HUES64 (cell line): ENCODE measurements at regions not wholly inside any gene's neighbourhood (a gene's known extent, or its start where the extent isn't known, plus 50 kb on each side); places are given as distances from the start of the nearest gene placed in this dataset.

ENCODE experiments used
- H3K27ac ChIP-seq: 2 replicates; pipeline ENCODE4 v1.7.0; 2013; ENCODE audit warnings: low read depth, low read length, inconsistent platforms
- H3K27me3 ChIP-seq: 2 replicates; pipeline ENCODE4 v1.6.1; 2013; ENCODE audit warnings: mild to moderate bottlenecking, low read length; ENCODE audit not compliant: insufficient read depth
- H3K36me3 ChIP-seq: 2 replicates; pipeline ENCODE4 v1.6.1; 2013; ENCODE audit warnings: mild to moderate bottlenecking, low read length; ENCODE audit not compliant: insufficient read depth
- H3K4me1 ChIP-seq: 2 replicates; pipeline ENCODE4 v1.6.1; 2013; ENCODE audit warnings: mild to moderate bottlenecking, low read length, moderate library complexity; ENCODE audit not compliant: insufficient read depth
- H3K4me3 ChIP-seq: 2 replicates; pipeline ENCODE4 v1.5.1; 2013; ENCODE audit warnings: mild to moderate bottlenecking, low read length, moderate library complexity
- H3K9ac ChIP-seq: 2 replicates; pipeline ENCODE4 v1.6.1; 2013; ENCODE audit warnings: mild to moderate bottlenecking, low read depth, low read length
- H3K9me3 ChIP-seq: 2 replicates; pipeline ENCODE4 v1.6.1; 2013; ENCODE audit warnings: low read depth, low read length; ENCODE audit not compliant: insufficient read depth
- WGBS: fragments of 150-250, 120-280 bp; methylation state at CpG from one replicate; pipeline ENCODE4 v1.1.7; 2013; ENCODE audit warnings: missing lambda C conversion rate; 5-methylcytosine and 5-hydroxymethylcytosine counted together

DNA sequence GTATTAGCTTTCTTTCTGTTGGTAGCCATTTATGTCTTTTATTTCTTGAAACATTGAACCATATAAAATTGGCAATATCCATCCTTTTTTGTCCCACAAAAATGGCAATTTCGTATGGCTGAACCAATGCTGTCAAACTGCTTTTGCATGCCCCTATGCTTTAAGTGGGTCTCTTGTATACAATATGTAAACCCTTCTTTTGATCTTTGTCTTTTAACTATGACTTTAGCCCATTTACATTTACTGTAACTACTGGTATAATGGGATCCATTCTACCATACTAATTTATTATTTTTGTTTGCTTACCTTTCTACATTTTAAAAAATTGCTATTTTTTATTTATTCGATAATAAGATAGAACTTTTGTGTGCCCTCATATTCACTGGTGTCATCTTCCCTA is 93.4 kb downstream of the TENT4A start:
- H3K27me3 ChIP-seq = no peaks in the 10 kb centered on the region
- H3K9ac ChIP-seq = no peak overlapping the region
- 0 out of 2 replicates have a peak, but pooled peaks cover 14% of the 10 kb centered on the region for H3K9me3 ChIP-seq
- H3K4me3 ChIP-seq = no peak overlapping the region
- H3K36me3 ChIP-seq = no peaks in the 10 kb centered on the region
- no peaks in the 10 kb centered on the region for H3K4me1 ChIP-seq
- WGBS = 88% methylated on average over 1 of the region's 2 CpGs
- no peak overlapping the region for H3K27ac ChIP-seq

DNA sequence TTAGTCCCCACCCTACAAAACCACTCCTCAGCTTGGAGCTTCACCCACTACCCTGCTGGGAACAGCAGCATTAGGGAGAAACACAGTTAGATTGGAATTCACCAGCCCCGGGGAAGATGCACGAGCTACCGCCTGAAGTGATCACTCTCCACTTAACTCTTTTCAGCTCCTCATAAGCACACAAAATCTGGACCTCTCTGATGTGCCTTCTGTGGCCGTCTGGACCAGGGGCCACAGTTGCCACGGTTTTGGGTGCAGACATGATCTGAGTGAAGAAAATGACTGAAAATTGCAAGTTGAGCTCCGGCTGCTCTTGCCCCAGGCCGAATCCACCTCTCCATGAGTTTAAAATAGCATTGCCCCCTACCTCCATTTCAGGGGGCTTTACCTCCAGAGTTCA is 95.2 kb downstream of the TENT4A start:
- Histone ChIP-seq H3K9me3 (0 out of 2 replicates have a peak, but pooled peaks cover 9% of the 10 kb centered on the region), H3K9ac (no peak overlapping the region), H3K27me3 (no peaks in the 10 kb centered on the region), H3K27ac (no peak overlapping the region), H3K36me3 (no peaks in the 10 kb centered on the region), H3K4me3 (no peak overlapping the region), H3K4me1 (no peaks in the 10 kb centered on the region)
- 95% methylated on average over 7 of the region's 7 CpGs for WGBS

DNA sequence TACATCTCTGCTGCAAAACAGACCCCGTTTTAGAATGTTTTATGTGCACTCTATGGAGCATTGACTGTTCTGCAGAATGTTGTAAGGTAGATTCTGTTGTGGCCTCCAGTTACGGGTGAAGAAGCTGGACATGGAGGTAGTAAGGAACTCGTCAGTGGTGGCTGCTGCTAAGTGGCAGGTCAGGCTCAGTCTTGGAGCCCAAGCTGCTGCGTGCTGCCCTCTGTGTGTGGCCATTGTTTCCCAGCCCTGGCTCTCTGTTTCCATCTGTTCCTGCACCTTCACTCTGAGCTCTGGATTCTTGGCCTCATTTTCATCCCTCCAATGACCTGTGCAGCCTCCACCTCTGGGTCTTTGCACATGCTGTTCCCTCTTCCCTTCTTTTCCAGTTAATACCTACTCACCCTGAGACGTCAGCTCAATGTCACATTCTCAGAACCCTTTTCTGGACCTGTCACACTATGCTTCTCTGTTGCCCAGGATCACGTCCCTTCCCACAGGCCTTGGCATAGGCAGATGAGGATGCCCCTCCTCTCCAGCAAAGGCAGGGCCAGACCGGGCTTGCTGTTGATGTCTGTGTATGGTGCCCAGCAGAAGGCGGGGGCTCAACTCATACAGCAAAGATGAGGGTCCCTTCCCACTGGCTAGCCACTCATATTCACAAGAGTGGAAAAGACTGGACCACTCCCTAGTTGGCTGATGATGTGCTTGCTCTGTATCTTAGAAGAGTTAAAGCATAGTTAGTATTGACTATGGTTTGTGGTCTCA is 97.6 kb downstream of the TENT4A start:
- no peaks in the 10 kb centered on the region for H3K27me3 ChIP-seq
- H3K27ac ChIP-seq = no peak overlapping the region

GRCh38 chr5:6812091-6812490 is 98.9 kb downstream of the TENT4A start:
- WGBS = 87% methylated on average over 4 of the region's 4 CpGs
- no peak overlapping the region for H3K4me3 ChIP-seq
- no peaks in the 10 kb centered on the region for H3K36me3 ChIP-seq
- H3K9me3 ChIP-seq = no peaks in the 10 kb centered on the region
- H3K27ac ChIP-seq = no peak overlapping the region
- no peak overlapping the region for H3K9ac ChIP-seq
- no peaks in the 10 kb centered on the region for H3K27me3 ChIP-seq
- H3K4me1 ChIP-seq = no peaks in the 10 kb centered on the region

More for the DNA sequence above, 97.6 kb downstream of the TENT4A start:
- no peak overlapping the region for H3K4me3 ChIP-seq
- H3K9me3 ChIP-seq = 0 out of 2 replicates have a peak, but pooled peaks cover 9% of the 10 kb centered on the region
- no peak overlapping the region for H3K9ac ChIP-seq
- H3K36me3 ChIP-seq = no peaks in the 10 kb centered on the region
- 92% methylated on average over 8 of the region's 8 CpGs for WGBS
- H3K4me1 ChIP-seq = no peaks in the 10 kb centered on the region

GRCh38 chr5:6812800-6813731 is 99.8 kb downstream of the TENT4A start:
- 93% methylated on average over 7 of the region's 8 CpGs for WGBS
- H3K27me3 ChIP-seq = no peaks in the 10 kb centered on the region
- H3K4me1 ChIP-seq = no peaks in the 10 kb centered on the region

GRCh38 chr5:6814816-6815215 is 101.6 kb downstream of the TENT4A start:
- H3K4me3 ChIP-seq = no peak overlapping the region
- no peaks in the 10 kb centered on the region for H3K9me3 ChIP-seq
- no peak overlapping the region for H3K27ac ChIP-seq
- H3K27me3 ChIP-seq = no peaks in the 10 kb centered on the region
- H3K4me1 ChIP-seq = no peaks in the 10 kb centered on the region
- no peak overlapping the region for H3K9ac ChIP-seq
- 91% methylated on average over 5 of the region's 5 CpGs for WGBS
- H3K36me3 ChIP-seq = no peaks in the 10 kb centered on the region

More at GRCh38 chr5:6812800-6813731, 99.8 kb downstream of the TENT4A start:
- H3K9ac ChIP-seq = no peak overlapping the region
- no peaks in the 10 kb centered on the region for H3K9me3 ChIP-seq
- H3K4me3 ChIP-seq = no peak overlapping the region
- H3K27ac ChIP-seq = no peak overlapping the region
- no peaks in the 10 kb centered on the region for H3K36me3 ChIP-seq

DNA sequence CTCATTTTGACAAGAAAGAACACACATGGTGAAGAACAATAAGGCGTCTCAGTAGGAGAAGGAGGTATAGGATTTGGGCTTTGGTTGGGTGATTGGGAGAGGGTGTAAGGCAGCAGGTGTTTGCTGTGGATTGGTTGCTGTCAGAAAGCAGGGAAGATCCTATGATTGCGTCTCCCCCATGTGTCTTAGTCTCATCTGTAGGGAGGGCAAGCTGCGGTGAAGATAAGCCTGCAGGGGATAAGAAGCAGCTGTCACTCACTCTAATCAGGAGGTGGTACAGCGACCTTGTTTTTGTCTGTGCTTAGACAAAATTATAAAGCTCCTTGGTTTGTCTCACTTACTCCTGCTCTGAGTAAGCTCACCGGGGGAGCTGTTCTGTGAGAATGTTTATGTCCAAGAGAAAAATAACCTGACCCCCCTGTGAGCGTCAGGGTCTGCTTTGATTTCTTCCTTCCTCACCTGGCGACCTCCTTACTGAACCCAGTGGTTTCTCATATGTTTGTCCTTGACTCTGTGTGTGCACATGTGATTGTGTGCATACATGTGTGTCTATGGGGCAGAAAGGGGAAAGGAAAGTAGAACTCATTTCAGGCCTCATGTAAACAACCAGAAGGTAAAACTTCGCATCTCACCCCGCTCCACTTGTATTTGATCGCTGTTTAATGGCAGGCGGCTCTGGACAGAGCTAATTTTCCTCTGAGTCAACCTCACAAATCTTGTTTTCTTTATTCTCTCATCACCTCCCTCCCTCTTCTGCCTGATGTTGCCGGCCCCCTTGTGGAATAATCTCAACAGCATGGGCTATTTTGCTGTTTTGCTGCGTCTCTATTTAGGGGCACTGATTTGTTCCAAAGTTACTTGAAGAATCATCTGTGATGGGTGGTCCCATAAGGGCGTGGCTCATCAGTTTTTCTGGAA is 105.6 kb downstream of the TENT4A start:
- Histone ChIP-seq H3K36me3 (no peaks in the 10 kb centered on the region), H3K9ac (no peak overlapping the region), H3K27ac (no peak overlapping the region), H3K4me1 (no peaks in the 10 kb centered on the region), H3K4me3 (no peak overlapping the region), H3K27me3 (no peaks in the 10 kb centered on the region; the same call in 1 of the 2 replicates), H3K9me3 (no peaks in the 10 kb centered on the region)
- WGBS = 77% methylated on average over 14 of the region's 14 CpGs

GRCh38 chr5:6819521-6819920 is 106.3 kb downstream of the TENT4A start:
- WGBS = 73% methylated on average over 6 of the region's 6 CpGs
- no peaks in the 10 kb centered on the region for H3K4me1 ChIP-seq
- no peak overlapping the region for H3K27ac ChIP-seq
- H3K9me3 ChIP-seq = no peaks in the 10 kb centered on the region
- no peaks in the 10 kb centered on the region; the same call in 1 of the 2 replicates for H3K27me3 ChIP-seq
- H3K4me3 ChIP-seq = no peak overlapping the region
- H3K9ac ChIP-seq = no peak overlapping the region
- H3K36me3 ChIP-seq = no peaks in the 10 kb centered on the region

GRCh38 chr5:6820851-6821479 is 107.7 kb downstream of the TENT4A start:
- no peaks in the 10 kb centered on the region for H3K4me1 ChIP-seq
- no peaks in the 10 kb centered on the region for H3K36me3 ChIP-seq
- 15% methylated on average over 10 of the region's 12 CpGs for WGBS
- H3K27ac ChIP-seq = no peak overlapping the region
- H3K4me3 ChIP-seq = no peak overlapping the region
- no peak overlapping the region for H3K9ac ChIP-seq
- no peaks in the 10 kb centered on the region for H3K9me3 ChIP-seq
- H3K27me3 ChIP-seq = no peaks in the 10 kb centered on the region; the same call in 1 of the 2 replicates

GRCh38 chr5:6822068-6822467 is 108.8 kb downstream of the TENT4A start:
- H3K27ac ChIP-seq = no peak overlapping the region
- no peak overlapping the region for H3K4me3 ChIP-seq
- no peaks in the 10 kb centered on the region for H3K4me1 ChIP-seq
- H3K27me3 ChIP-seq = no peaks in the 10 kb centered on the region; the same call in 1 of the 2 replicates
- H3K9me3 ChIP-seq = no peaks in the 10 kb centered on the region
- H3K36me3 ChIP-seq = no peaks in the 10 kb centered on the region
- no peak overlapping the region for H3K9ac ChIP-seq
- 93% methylated on average over 8 of the region's 8 CpGs for WGBS
